Suprapubic skin (tissue), 4 donors: ENCODE measurements at regions not wholly inside any gene's neighbourhood (a gene's known extent, or its start where the extent isn't known, plus 50 kb on each side); places are given as distances from the start of the nearest gene placed in this dataset.

ENCODE experiments used
- DNase-seq, 2 donors: peaks; one replicate each; pipeline ENCODE4 v3.0.0-alpha.2; 2019; ENCODE audit warnings: low spot score in 2 of 2
- H3K27ac ChIP-seq: fragments of 200-600 bp; sonication (generic); one replicate; pipeline ENCODE4 v1.5.1; 2019
- H3K27me3 ChIP-seq: fragments of 200-600 bp; sonication (generic); one replicate; pipeline ENCODE4 v1.5.1; 2019
- H3K36me3 ChIP-seq: fragments of 200-600 bp; sonication (generic); one replicate; pipeline ENCODE4 v1.5.1; 2019
- H3K4me1 ChIP-seq: fragments of 200-600 bp; sonication (generic); one replicate; pipeline ENCODE4 v1.5.1; 2019
- H3K4me3 ChIP-seq: fragments of 200-600 bp; sonication (generic); one replicate; pipeline ENCODE4 v1.5.1; 2019; ENCODE audit warnings: mild to moderate bottlenecking
- H3K9me3 ChIP-seq: fragments of 200-600 bp; sonication (generic); one replicate; pipeline ENCODE4 v1.5.1; 2019
- EP300 ChIP-seq: sonication (generic); formaldehyde crosslinking; IDR thresholded peaks from one replicate; pipeline ENCODE4 v1.6.1; 2017; ENCODE audit warnings: antibody characterized with exemption
- POLR2A ChIP-seq, 2 donors: fragments of 450-650 bp; IDR thresholded peaks; one replicate each; pipeline ENCODE4 v1.6.1; 2017; ENCODE audit warnings: antibody characterized with exemption in 2 of 2, mild to moderate bottlenecking in 2 of 2, moderate library complexity in 2 of 2
- POLR2AphosphoS5 ChIP-seq, 3 donors: sonication (generic); formaldehyde crosslinking; IDR thresholded peaks; one replicate each; pipeline ENCODE4 v1.6.1; 2017; ENCODE audit warnings: antibody characterized with exemption in 3 of 3
- WGBS: methylation state at CpG from one replicate; pipeline ENCODE4 v1.1.5; 2018; 5-methylcytosine and 5-hydroxymethylcytosine counted together
- TF ChIP-seq, protein P1 (sequence below), 2 donors: fragments of 200-600 bp in 1 of 2; fragments of 450-650 bp in 1 of 2; sonication (generic) in 1 of 2; IDR thresholded peaks; one replicate each; pipeline ENCODE4 v1.5.1; 2016 to 2019; ENCODE audit warnings: antibody characterized with exemption in 2 of 2, mild to moderate bottlenecking in 1 of 2, moderate library complexity in 1 of 2

- no peak overlapping the region for H3K27ac ChIP-seq
- no peaks in the 10 kb centered on the region for H3K27me3 ChIP-seq
- no peak for DNase-seq
- H3K4me3 ChIP-seq = no peak overlapping the region
- no peaks in the 10 kb centered on the region for H3K9me3 ChIP-seq
- H3K36me3 ChIP-seq = no peaks in the 10 kb centered on the region
- TF ChIP-seq POLR2AphosphoS5 (IDR thresholded peaks at IDR 0.05) (no peak), POLR2A (IDR thresholded peaks at IDR 0.05) (no peak), EP300 (no peak)
- TF ChIP-seq, protein P1, sequence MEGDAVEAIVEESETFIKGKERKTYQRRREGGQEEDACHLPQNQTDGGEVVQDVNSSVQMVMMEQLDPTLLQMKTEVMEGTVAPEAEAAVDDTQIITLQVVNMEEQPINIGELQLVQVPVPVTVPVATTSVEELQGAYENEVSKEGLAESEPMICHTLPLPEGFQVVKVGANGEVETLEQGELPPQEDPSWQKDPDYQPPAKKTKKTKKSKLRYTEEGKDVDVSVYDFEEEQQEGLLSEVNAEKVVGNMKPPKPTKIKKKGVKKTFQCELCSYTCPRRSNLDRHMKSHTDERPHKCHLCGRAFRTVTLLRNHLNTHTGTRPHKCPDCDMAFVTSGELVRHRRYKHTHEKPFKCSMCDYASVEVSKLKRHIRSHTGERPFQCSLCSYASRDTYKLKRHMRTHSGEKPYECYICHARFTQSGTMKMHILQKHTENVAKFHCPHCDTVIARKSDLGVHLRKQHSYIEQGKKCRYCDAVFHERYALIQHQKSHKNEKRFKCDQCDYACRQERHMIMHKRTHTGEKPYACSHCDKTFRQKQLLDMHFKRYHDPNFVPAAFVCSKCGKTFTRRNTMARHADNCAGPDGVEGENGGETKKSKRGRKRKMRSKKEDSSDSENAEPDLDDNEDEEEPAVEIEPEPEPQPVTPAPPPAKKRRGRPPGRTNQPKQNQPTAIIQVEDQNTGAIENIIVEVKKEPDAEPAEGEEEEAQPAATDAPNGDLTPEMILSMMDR (IDR thresholded peaks at IDR 0.05) = no peak
- peaks cover 5% of the 10 kb centered on the region for H3K4me1 ChIP-seq
- WGBS = 86% methylated on average over 3 of the region's 3 CpGs
Observed at GRCh38 chr1:116205941-116206679, 94.9 kb downstream of the MAB21L3 start.

- TF ChIP-seq, protein P1 (IDR thresholded peaks at IDR 0.05) = no peak
- TF ChIP-seq EP300 (no peak), POLR2A (IDR thresholded peaks at IDR 0.05) (no peak), POLR2AphosphoS5 (IDR thresholded peaks at IDR 0.05) (no peak)
- 77% methylated on average over 4 of the region's 4 CpGs for WGBS
- DNase-seq = no peak
- Histone ChIP-seq H3K4me3 (no peak overlapping the region), H3K36me3 (no peaks in the 10 kb centered on the region), H3K4me1 (peaks cover 5% of the 10 kb centered on the region), H3K9me3 (no peaks in the 10 kb centered on the region), H3K27ac (no peak overlapping the region), H3K27me3 (no peaks in the 10 kb centered on the region)
Observed at GRCh38 chr1:116207126-116207735, 96.0 kb downstream of the MAB21L3 start.

DNA sequence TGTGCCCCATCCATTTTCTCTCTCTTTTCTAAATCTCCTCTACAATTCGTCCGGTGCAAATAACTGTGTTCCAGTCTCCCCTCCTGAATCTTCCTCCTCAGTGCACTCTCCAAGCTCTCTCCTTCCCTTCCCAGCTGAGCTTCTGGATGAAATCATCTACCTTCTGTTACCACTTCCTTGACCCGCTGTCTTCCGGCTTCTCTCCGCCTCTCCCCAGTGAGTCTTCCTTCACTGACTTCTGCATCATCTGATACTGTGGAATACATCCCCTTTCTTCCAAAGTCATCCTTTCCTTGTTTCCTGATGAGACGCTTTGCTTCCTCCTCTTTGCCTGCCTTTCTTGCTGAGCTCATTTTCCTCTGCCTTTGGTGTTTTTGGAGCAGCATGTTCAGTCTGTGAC lies 96.9 kb downstream of the MAB21L3 start:
- no peak overlapping the region for H3K27ac ChIP-seq

DNA sequence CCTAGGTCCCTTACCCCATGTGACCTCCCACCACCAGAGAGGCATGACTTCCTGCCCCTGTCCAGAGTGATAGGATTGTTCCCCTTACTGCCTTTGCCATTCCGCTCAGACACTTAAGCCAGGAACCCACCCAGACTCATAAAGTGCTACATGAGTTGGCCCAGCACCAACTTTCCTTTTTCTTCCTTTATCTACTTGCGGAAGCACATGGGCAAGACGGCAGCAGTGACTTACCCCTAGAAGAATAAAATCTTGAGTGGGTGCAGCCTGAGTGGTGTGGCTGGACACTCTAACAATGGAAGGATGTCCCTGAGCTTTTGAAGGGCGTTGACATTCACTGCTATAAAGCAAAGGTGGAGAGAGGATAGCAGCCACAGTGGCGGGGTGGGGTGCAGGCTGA lies 100.1 kb downstream of the MAB21L3 start:
- Histone ChIP-seq H3K27ac (no peak overlapping the region), H3K27me3 (no peaks in the 10 kb centered on the region), H3K4me3 (no peak overlapping the region), H3K9me3 (no peaks in the 10 kb centered on the region), H3K4me1 (no peaks in the 10 kb centered on the region), H3K36me3 (no peaks in the 10 kb centered on the region)
- WGBS = 86% methylated on average over 5 of the region's 5 CpGs
- TF ChIP-seq POLR2AphosphoS5 (IDR thresholded peaks at IDR 0.05) (no peak), POLR2A (IDR thresholded peaks at IDR 0.05) (no peak), EP300 (no peak)
- TF ChIP-seq, protein P1 (IDR thresholded peaks at IDR 0.05) = no peak
- no peak for DNase-seq

More for the DNA sequence above, 96.9 kb downstream of the MAB21L3 start:
- DNase-seq = no peak
- no peaks in the 10 kb centered on the region for H3K27me3 ChIP-seq
- H3K9me3 ChIP-seq = no peaks in the 10 kb centered on the region
- 88% methylated on average over 6 of the region's 6 CpGs for WGBS
- peaks cover 5% of the 10 kb centered on the region for H3K4me1 ChIP-seq
- TF ChIP-seq POLR2AphosphoS5 (IDR thresholded peaks at IDR 0.05) = no peak
- no peak for TF ChIP-seq EP300
- TF ChIP-seq, protein P1 (IDR thresholded peaks at IDR 0.05) = no peak
- TF ChIP-seq POLR2A (IDR thresholded peaks at IDR 0.05) = no peak
- H3K4me3 ChIP-seq = no peak overlapping the region
- H3K36me3 ChIP-seq = no peaks in the 10 kb centered on the region

- no peak for DNase-seq
- Histone ChIP-seq H3K27me3 (no peaks in the 10 kb centered on the region), H3K4me3 (no peak overlapping the region), H3K27ac (no peak overlapping the region), H3K4me1 (no peaks in the 10 kb centered on the region), H3K9me3 (no peaks in the 10 kb centered on the region), H3K36me3 (no peaks in the 10 kb centered on the region)
- TF ChIP-seq POLR2AphosphoS5 (IDR thresholded peaks at IDR 0.05) (no peak), POLR2A (IDR thresholded peaks at IDR 0.05) (no peak), EP300 (no peak)
- TF ChIP-seq, protein P1 (IDR thresholded peaks at IDR 0.05) = no peak
- 79% methylated on average over 6 of the region's 6 CpGs for WGBS
Observed at GRCh38 chr1:116218922-116219321, 107.7 kb downstream of the MAB21L3 start.
